ENCODE measurements at regions not wholly inside any gene's neighbourhood (a gene's known extent, or its start where the extent isn't known, plus 50 kb on each side); places are given as distances from the start of the nearest gene placed in this dataset.
A peak's percentile ranks its signal among the peaks of the same experiment; 100 is the strongest.

- H3K23me2 ChIP-seq (ENCODE audit: insufficient read length, low read depth, low read length, poor library complexity, severe bottlenecking) = no peaks in the 10 kb centered on the region
- no peaks in the 10 kb centered on the region for H3K27me3 Mint-ChIP-seq (ENCODE audit: low read depth)
- no peaks in the 10 kb centered on the region for H3K79me1 ChIP-seq (ENCODE audit: insufficient read depth, low read depth, low read length, poor library complexity, severe bottlenecking)
- no peaks in the 10 kb centered on the region for H3K9me3 ChIP-seq (ENCODE audit: control insufficient read depth, low read depth, low read length)
- H3K18ac ChIP-seq (ENCODE audit: insufficient read length, low read depth, low read length) = no peak overlapping the region
- no peaks in the 10 kb centered on the region; a peak in 1 of 5 replicates for H3K9me3 Mint-ChIP-seq
- no peaks in the 10 kb centered on the region for H3K4me1 Mint-ChIP-seq
- H2BK5ac ChIP-seq (ENCODE audit: insufficient read length, low read length) = no peak overlapping the region
- H2AFZ ChIP-seq (ENCODE audit: low read length) = no peak overlapping the region
- no peaks in the 10 kb centered on the region for H3K27me3 ChIP-seq (ENCODE audit: insufficient read depth, low read length)
- no peak overlapping the region for H3K14ac ChIP-seq (ENCODE audit: insufficient read depth, low read length)
- no peak overlapping the region for H4K5ac ChIP-seq (ENCODE audit: insufficient read length, low read depth, low read length)
- no peak overlapping the region for H3K9ac ChIP-seq (ENCODE audit: extremely low read depth, insufficient read length, low read length)
- H4K20me1 ChIP-seq (ENCODE audit: control insufficient read depth, insufficient read depth, insufficient read length) = no peaks in the 10 kb centered on the region
- peak; percentile 64 for DNase-seq
- no peak overlapping the region for H4K8ac ChIP-seq (replicated peaks; ENCODE audit: insufficient read length, low read depth, low read length)
- H3K27ac Mint-ChIP-seq = no peak overlapping the region
- no peak overlapping the region for H2BK15ac ChIP-seq (ENCODE audit: low read depth, low read length)
- no CpG with 5 or more reads among the region's 4 CpGs for WGBS (ENCODE audit: extremely low coverage, insufficient read length, low lambda C conversion rate)
- H3K23ac ChIP-seq (ENCODE audit: insufficient read length, low read depth, low read length) = no peak overlapping the region
- H3T11ph ChIP-seq (ENCODE audit: low read length) = no peak overlapping the region
- H2BK20ac ChIP-seq (ENCODE audit: low read depth, low read length, poor library complexity, severe bottlenecking) = no peak overlapping the region
- H3K4ac ChIP-seq (ENCODE audit: low read depth, low read length) = no peak overlapping the region
- H2AK5ac ChIP-seq (ENCODE audit: insufficient read length, low read length) = no peak overlapping the region
- no peaks in the 10 kb centered on the region for H3K4me1 ChIP-seq (ENCODE audit: insufficient read depth, low read length)
- H3K4me2 ChIP-seq (ENCODE audit: insufficient read depth, insufficient read length, low read length) = no peak overlapping the region
- no peak overlapping the region for H4K91ac ChIP-seq (ENCODE audit: insufficient read length, low read depth, low read length)
- no peak overlapping the region for H2BK12ac ChIP-seq (ENCODE audit: insufficient read length, low read depth, low read length)
- TF ChIP-seq CTCF (conservative IDR thresholded peaks at IDR 0.05) = peak; percentile 48; the same call in 2 of the 3 replicates
- no peak overlapping the region for H3K56ac ChIP-seq (ENCODE audit: insufficient read length, low read depth, low read length)
- no peak overlapping the region for H3K27ac ChIP-seq (ENCODE audit: insufficient read length, low read depth, low read length)
- H3K36me3 Mint-ChIP-seq (ENCODE audit: insufficient read depth in 1 of 3, low read depth in 3 of 3) = no peaks in the 10 kb centered on the region
- no peak overlapping the region for H3K4me3 Mint-ChIP-seq
- H2BK120ac ChIP-seq (ENCODE audit: low read depth, low read length, poor library complexity, severe bottlenecking) = no peak overlapping the region
- H3K79me2 ChIP-seq (ENCODE audit: insufficient read depth, low read length) = no peaks in the 10 kb centered on the region
These were observed 494.6 kb downstream of the CDH11 start for GRCh38 chr16:64627288-64627687.

Measured in H9 (cell line).